ENCODE measurements at regions not wholly inside any gene's neighbourhood (a gene's known extent, or its start where the extent isn't known, plus 50 kb on each side); places are given as distances from the start of the nearest gene placed in this dataset.
"Not testable (repeated sequence)": the region's sequence is repeated elsewhere in the genome, so short reads cannot be mapped to it uniquely, and the experiment has no call there.

GRCh38 chr4:4021161-4021560 lies 205.6 kb downstream of the OTOP1 start:
- not testable (repeated sequence) for TF ChIP-seq CTCF, POLR2A, POLR2AphosphoS5 (IDR thresholded peaks at IDR 0.05)

All from stomach (tissue), 4 donors.